22Rv1 (cell line): ENCODE measurements at regions not wholly inside any gene's neighbourhood (a gene's known extent, or its start where the extent isn't known, plus 50 kb on each side); places are given as distances from the start of the nearest gene placed in this dataset.

ENCODE experiments used
- CTCF ChIP-seq: fragments of 450-650 bp; IDR thresholded peaks from 2 replicates; pipeline ENCODE4 v1.5.1; 2017; ENCODE audit warnings: mild to moderate bottlenecking
- ZFX ChIP-seq: fragments of 450-650 bp; IDR thresholded peaks from 2 replicates; pipeline ENCODE4 v1.6.1; 2017; ENCODE audit warnings: antibody characterized with exemption, borderline replicate concordance

- TF ChIP-seq CTCF = no peak
- TF ChIP-seq ZFX = no peak
Measured at GRCh38 chr1:38329644-38330043, 283.1 kb upstream of the POU3F1 start.
